Progenitor cell of endocrine pancreas (in vitro differentiated cells): ENCODE measurements at regions not wholly inside any gene's neighbourhood (a gene's known extent, or its start where the extent isn't known, plus 50 kb on each side); places are given as distances from the start of the nearest gene placed in this dataset.

Experiments
- DNase-seq: peaks from one replicate; pipeline ENCODE4 v3.0.0; 2021; ENCODE audit warnings: low spot score; ENCODE audit not compliant: unreplicated experiment
- H3K27ac Mint-ChIP-seq: 2 replicates; pipeline ENCODE4 v1.8.0; 2021; ENCODE audit warnings: mild to moderate bottlenecking, moderate library complexity, mixed read lengths
- H3K27me3 Mint-ChIP-seq: 2 replicates; pipeline ENCODE4 v1.8.0; 2021; ENCODE audit warnings: mixed read lengths
- H3K36me3 Mint-ChIP-seq: 2 replicates; pipeline ENCODE4 v1.8.0; 2022; ENCODE audit warnings: mixed read lengths; ENCODE audit not compliant: insufficient read depth
- H3K4me1 Mint-ChIP-seq: 2 replicates; pipeline ENCODE4 v1.8.0; 2021; ENCODE audit warnings: low read depth, mixed read lengths
- H3K4me3 Mint-ChIP-seq: 2 replicates; pipeline ENCODE4 v1.8.0; 2021; ENCODE audit warnings: low read depth, mild to moderate bottlenecking, moderate library complexity, mixed read lengths
- H3K9me3 Mint-ChIP-seq: 2 replicates; pipeline ENCODE4 v1.8.0; 2021; ENCODE audit warnings: low read depth, mixed read lengths
- CTCF ChIP-seq: fragments of 200-600 bp; sonication (generic); IDR thresholded peaks from one replicate; pipeline ENCODE4 v1.5.0; 2021; ENCODE audit warnings: antibody characterized with exemption, mild to moderate bottlenecking; ENCODE audit not compliant: unreplicated experiment

- DNase-seq: no peak
- H3K4me1 Mint-ChIP-seq: no peaks in the 10 kb centered on the region
- H3K27ac Mint-ChIP-seq: no peak overlapping the region
- no peak for TF ChIP-seq CTCF
- H3K27me3 Mint-ChIP-seq: no peaks in the 10 kb centered on the region
- H3K4me3 Mint-ChIP-seq: no peak overlapping the region
- H3K9me3 Mint-ChIP-seq: peaks cover 6% of the 10 kb centered on the region
- H3K36me3 Mint-ChIP-seq: peaks cover 1% of the 10 kb centered on the region
These were observed 167.6 kb upstream of the DKK2 start for GRCh38 chr4:107203733-107204132.

GRCh38 chr4:107202744-107203143 lies 166.6 kb upstream of the DKK2 start:
- H3K27me3 Mint-ChIP-seq: no peaks in the 10 kb centered on the region
- H3K4me3 Mint-ChIP-seq: no peak overlapping the region
- DNase-seq: no peak
- H3K36me3 Mint-ChIP-seq: peaks cover 1% of the 10 kb centered on the region
- H3K4me1 Mint-ChIP-seq: no peaks in the 10 kb centered on the region
- H3K9me3 Mint-ChIP-seq: peaks cover 6% of the 10 kb centered on the region
- no peak overlapping the region for H3K27ac Mint-ChIP-seq
- TF ChIP-seq CTCF: no peak

GRCh38 chr4:107197121-107197520 lies 161.0 kb upstream of the DKK2 start:
- TF ChIP-seq CTCF: no peak
- no peaks in the 10 kb centered on the region for H3K27me3 Mint-ChIP-seq
- DNase-seq: no peak
- peaks cover 1% of the 10 kb centered on the region for H3K36me3 Mint-ChIP-seq
- H3K4me1 Mint-ChIP-seq: peaks cover 5% of the 10 kb centered on the region
- no peak overlapping the region for H3K27ac Mint-ChIP-seq
- H3K9me3 Mint-ChIP-seq: peaks cover 4% of the 10 kb centered on the region
- no peak overlapping the region for H3K4me3 Mint-ChIP-seq

- no peak for DNase-seq
- Mint-ChIP-seq H3K27ac (no peak overlapping the region), H3K4me3 (no peak overlapping the region), H3K36me3 (peaks cover 1% of the 10 kb centered on the region), H3K4me1 (peaks cover 5% of the 10 kb centered on the region), H3K27me3 (no peaks in the 10 kb centered on the region), H3K9me3 (peaks cover 5% of the 10 kb centered on the region)
- TF ChIP-seq CTCF: no peak
These were observed 160.2 kb upstream of the DKK2 start for GRCh38 chr4:107196312-107196711.

GRCh38 chr4:107194005-107194404 lies 157.9 kb upstream of the DKK2 start:
- H3K36me3 Mint-ChIP-seq: no peaks in the 10 kb centered on the region
- H3K4me1 Mint-ChIP-seq: peaks cover 5% of the 10 kb centered on the region
- no peak overlapping the region for H3K4me3 Mint-ChIP-seq
- H3K27me3 Mint-ChIP-seq: no peaks in the 10 kb centered on the region
- peaks cover 5% of the 10 kb centered on the region for H3K9me3 Mint-ChIP-seq
- no peak overlapping the region for H3K27ac Mint-ChIP-seq
- DNase-seq: no peak
- TF ChIP-seq CTCF: no peak
